ENCODE measurements at regions not wholly inside any gene's neighbourhood (a gene's known extent, or its start where the extent isn't known, plus 50 kb on each side); places are given as distances from the start of the nearest gene placed in this dataset.

- H3K27ac Mint-ChIP-seq, result no peak overlapping the region
- H3K36me3 Mint-ChIP-seq, result no peaks in the 10 kb centered on the region
- peaks cover 0 to 7% (median 1%) of the 10 kb centered on the region in 9 donors for H3K9me3 Mint-ChIP-seq
- POLR2A ChIA-PET, result no interaction called here
- DNase-seq (no peak), ATAC-seq (no peak)
- no peak overlapping the region for H3K4me3 Mint-ChIP-seq
- no peaks in the 10 kb centered on the region for H3K27me3 Mint-ChIP-seq
- H3K4me1 Mint-ChIP-seq, result no peaks in the 10 kb centered on the region
Measured at GRCh38 chr3:118476885-118477618, 557.6 kb downstream of the IGSF11 start.

- H3K27ac Mint-ChIP-seq, result no peak overlapping the region
- H3K4me1 Mint-ChIP-seq, result no peaks in the 10 kb centered on the region
- H3K9me3 Mint-ChIP-seq, result peaks cover 0 to 7% (median 1%) of the 10 kb centered on the region in 9 donors
- ATAC-seq (no peak), DNase-seq (no peak)
- no peaks in the 10 kb centered on the region for H3K27me3 Mint-ChIP-seq
- POLR2A ChIA-PET, result no interaction called here
- H3K4me3 Mint-ChIP-seq, result no peak overlapping the region
- H3K36me3 Mint-ChIP-seq, result no peaks in the 10 kb centered on the region
Measured at GRCh38 chr3:118477768-118478167, 556.9 kb downstream of the IGSF11 start.

- ATAC-seq, result no peak
- POLR2A ChIA-PET, result no interaction called here
Measured at GRCh38 chr3:118478706-118479276, 555.9 kb downstream of the IGSF11 start.

GRCh38 chr3:118479376-118479775, 555.3 kb downstream of the IGSF11 start:
- H3K36me3 Mint-ChIP-seq, result no peaks in the 10 kb centered on the region
- H3K9me3 Mint-ChIP-seq, result peaks cover 0 to 9% (median 0%) of the 10 kb centered on the region in 9 donors
- H3K4me3 Mint-ChIP-seq, result no peak overlapping the region
- no peak for ATAC-seq
- POLR2A ChIA-PET, result no interaction called here
- H3K27me3 Mint-ChIP-seq, result no peaks in the 10 kb centered on the region
- H3K4me1 Mint-ChIP-seq, result no peaks in the 10 kb centered on the region
- DNase-seq, result no peak
- no peak overlapping the region for H3K27ac Mint-ChIP-seq

More at GRCh38 chr3:118478706-118479276, 555.9 kb downstream of the IGSF11 start:
- Mint-ChIP-seq H3K36me3 (no peaks in the 10 kb centered on the region), H3K4me3 (no peak overlapping the region), H3K4me1 (no peaks in the 10 kb centered on the region), H3K9me3 (peaks cover 0 to 9% (median 0%) of the 10 kb centered on the region in 9 donors), H3K27ac (no peak overlapping the region), H3K27me3 (no peaks in the 10 kb centered on the region)
- no peak for DNase-seq

- no peaks in the 10 kb centered on the region for H3K36me3 Mint-ChIP-seq
- ATAC-seq, result no peak
- H3K27ac Mint-ChIP-seq, result no peak overlapping the region
- no peak for DNase-seq
- POLR2A ChIA-PET, result no interaction called here
- no peaks in the 10 kb centered on the region for H3K27me3 Mint-ChIP-seq
- peaks cover 0 to 9% (median 0%) of the 10 kb centered on the region in 9 donors for H3K9me3 Mint-ChIP-seq
- no peaks in the 10 kb centered on the region for H3K4me1 Mint-ChIP-seq
- H3K4me3 Mint-ChIP-seq, result no peak overlapping the region
Measured at GRCh38 chr3:118480101-118480860, 554.4 kb downstream of the IGSF11 start.

- H3K36me3 Mint-ChIP-seq, result no peaks in the 10 kb centered on the region
- no peak overlapping the region for H3K4me3 Mint-ChIP-seq
- peaks cover 0 to 17% (median 4%) of the 10 kb centered on the region in 9 donors for H3K9me3 Mint-ChIP-seq
- no peak overlapping the region for H3K27ac Mint-ChIP-seq
- H3K4me1 Mint-ChIP-seq, result no peaks in the 10 kb centered on the region
- POLR2A ChIA-PET, result no interaction called here
- H3K27me3 Mint-ChIP-seq, result no peaks in the 10 kb centered on the region
- ATAC-seq (no peak), DNase-seq (no peak)
Measured at GRCh38 chr3:118485693-118486092, 549.0 kb downstream of the IGSF11 start.

- no peaks in the 10 kb centered on the region for H3K36me3 Mint-ChIP-seq
- no peak overlapping the region for H3K27ac Mint-ChIP-seq
- no peaks in the 10 kb centered on the region for H3K4me1 Mint-ChIP-seq
Measured at GRCh38 chr3:118487734-118488133, 546.9 kb downstream of the IGSF11 start.

GRCh38 chr3:118488732-118489131, 545.9 kb downstream of the IGSF11 start:
- H3K27ac Mint-ChIP-seq, result no peak overlapping the region
- no peak for ATAC-seq
- POLR2A ChIA-PET, result no interaction called here

More at GRCh38 chr3:118487734-118488133, 546.9 kb downstream of the IGSF11 start:
- no peak for DNase-seq
- peaks cover 0 to 29% (median 5%) of the 10 kb centered on the region in 9 donors for H3K9me3 Mint-ChIP-seq
- ATAC-seq, result no peak
- no peak overlapping the region for H3K4me3 Mint-ChIP-seq
- no peaks in the 10 kb centered on the region for H3K27me3 Mint-ChIP-seq
- POLR2A ChIA-PET, result no interaction called here

GRCh38 chr3:118495206-118495605, 539.4 kb downstream of the IGSF11 start:
- Mint-ChIP-seq H3K9me3 (peaks cover 0 to 17% (median 3%) of the 10 kb centered on the region in 9 donors), H3K27me3 (no peaks in the 10 kb centered on the region)

More at GRCh38 chr3:118488732-118489131, 545.9 kb downstream of the IGSF11 start:
- no peak overlapping the region for H3K4me3 Mint-ChIP-seq
- H3K9me3 Mint-ChIP-seq, result peaks cover 0 to 29% (median 5%) of the 10 kb centered on the region in 9 donors
- DNase-seq, result no peak
- no peaks in the 10 kb centered on the region for H3K36me3 Mint-ChIP-seq
- no peaks in the 10 kb centered on the region for H3K27me3 Mint-ChIP-seq
- no peaks in the 10 kb centered on the region for H3K4me1 Mint-ChIP-seq

GRCh38 chr3:118497274-118497673, 537.4 kb downstream of the IGSF11 start:
- no peak for DNase-seq
- Mint-ChIP-seq H3K4me3 (no peak overlapping the region), H3K4me1 (no peaks in the 10 kb centered on the region), H3K36me3 (no peaks in the 10 kb centered on the region), H3K9me3 (peaks cover 0 to 9% (median 0%) of the 10 kb centered on the region in 9 donors), H3K27me3 (no peaks in the 10 kb centered on the region), H3K27ac (no peak overlapping the region)
- POLR2A ChIA-PET, result no interaction called here
- ATAC-seq, result no peak

More at GRCh38 chr3:118495206-118495605, 539.4 kb downstream of the IGSF11 start:
- ATAC-seq (no peak), DNase-seq (no peak)
- POLR2A ChIA-PET, result no interaction called here
- Mint-ChIP-seq H3K36me3 (no peaks in the 10 kb centered on the region), H3K27ac (no peak overlapping the region), H3K4me3 (no peak overlapping the region), H3K4me1 (no peaks in the 10 kb centered on the region)

- ATAC-seq, result no peak
- no peak for DNase-seq
- POLR2A ChIA-PET, result no interaction called here
- Mint-ChIP-seq H3K4me3 (no peak overlapping the region), H3K36me3 (no peaks in the 10 kb centered on the region), H3K27ac (no peak overlapping the region), H3K9me3 (peaks cover 0 to 9% (median 0%) of the 10 kb centered on the region in 9 donors), H3K27me3 (no peaks in the 10 kb centered on the region), H3K4me1 (no peaks in the 10 kb centered on the region)
Measured at GRCh38 chr3:118501152-118501551, 533.5 kb downstream of the IGSF11 start.

GRCh38 chr3:118504906-118505305, 529.7 kb downstream of the IGSF11 start:
- Mint-ChIP-seq H3K4me1 (no peaks in the 10 kb centered on the region), H3K9me3 (peaks cover 0 to 9% (median 0%) of the 10 kb centered on the region in 9 donors), H3K36me3 (no peaks in the 10 kb centered on the region), H3K27ac (no peak overlapping the region), H3K27me3 (no peaks in the 10 kb centered on the region), H3K4me3 (no peak overlapping the region)
- POLR2A ChIA-PET, result no interaction called here
- ATAC-seq, result no peak
- no peak for DNase-seq

GRCh38 chr3:118505784-118506183, 528.9 kb downstream of the IGSF11 start:
- no peaks in the 10 kb centered on the region for H3K4me1 Mint-ChIP-seq
- no peaks in the 10 kb centered on the region for H3K27me3 Mint-ChIP-seq
- ATAC-seq (no peak), DNase-seq (no peak)
- no peak overlapping the region for H3K4me3 Mint-ChIP-seq
- peaks cover 0 to 9% (median 0%) of the 10 kb centered on the region in 9 donors for H3K9me3 Mint-ChIP-seq
- POLR2A ChIA-PET, result no interaction called here
- H3K27ac Mint-ChIP-seq, result no peak overlapping the region
- H3K36me3 Mint-ChIP-seq, result no peaks in the 10 kb centered on the region
